HEK293 (cell line): ENCODE measurements at regions not wholly inside any gene's neighbourhood (a gene's known extent, or its start where the extent isn't known, plus 50 kb on each side); places are given as distances from the start of the nearest gene placed in this dataset.

Experiments used
- CTCF ChIP-seq: fragments of 450-650 bp; formaldehyde crosslinking; IDR thresholded peaks from 2 replicates; pipeline ENCODE4 v1.5.1; 2016; ENCODE audit warnings: missing biosample characterization, missing genetic modification characterization
- KLF16 ChIP-seq: fragments of 450-650 bp; formaldehyde crosslinking; IDR thresholded peaks from 2 replicates; pipeline ENCODE4 v1.5.1; 2017; ENCODE audit warnings: missing biosample characterization, missing genetic modification characterization
- ZBTB20 ChIP-seq: fragments of 450-650 bp; formaldehyde crosslinking; IDR thresholded peaks from 2 replicates; pipeline ENCODE4 v1.5.1; 2016; ENCODE audit warnings: missing biosample characterization, missing genetic modification characterization
- ZNF133 ChIP-seq: fragments of 450-650 bp; formaldehyde crosslinking; IDR thresholded peaks from 2 replicates; pipeline ENCODE4 v1.5.1; 2016; ENCODE audit warnings: missing biosample characterization, missing genetic modification characterization
- ZNF660 ChIP-seq: fragments of 450-650 bp; IDR thresholded peaks from 2 replicates; pipeline ENCODE4 v1.5.1; 2018; ENCODE audit warnings: missing biosample characterization, mild to moderate bottlenecking, missing genetic modification characterization
- ZNF837 ChIP-seq: fragments of 450-650 bp; formaldehyde crosslinking; IDR thresholded peaks from 2 replicates; pipeline ENCODE4 v1.5.1; 2016; ENCODE audit warnings: missing biosample characterization, missing genetic modification characterization

DNA sequence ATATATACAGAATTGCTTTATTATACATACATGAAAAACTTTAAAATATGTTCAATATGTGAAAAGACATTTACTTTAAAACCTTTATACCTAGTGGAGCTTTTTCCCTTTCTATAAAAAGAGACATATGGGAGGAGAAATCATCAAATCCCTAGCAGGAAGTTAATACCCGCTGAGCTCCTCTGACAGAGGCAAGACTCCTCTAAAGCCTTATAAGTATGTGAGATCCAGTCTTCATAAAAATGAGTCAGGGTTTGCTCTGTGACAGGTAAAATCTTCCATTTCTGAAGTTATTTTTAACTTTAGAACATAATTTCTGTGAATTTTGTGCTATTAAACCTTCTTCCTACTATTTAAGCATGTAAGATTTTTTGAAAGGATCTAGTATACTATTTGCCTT lies 634.4 kb upstream of the AADAT start:
- TF ChIP-seq CTCF (no peak), KLF16 (tag by site-specific recombination) (no peak), ZBTB20 (tag by site-specific recombination) (no peak), ZNF133 (no peak), ZNF660 (no peak), ZNF837 (tag by site-specific recombination) (no peak)
